ENCODE measurements at regions not wholly inside any gene's neighbourhood (a gene's known extent, or its start where the extent isn't known, plus 50 kb on each side); places are given as distances from the start of the nearest gene placed in this dataset.

GRCh38 chr20:51158226-51158625 lies 135.3 kb upstream of the KCNG1 start:
- DNase-seq (ENCODE audit: low read depth in 2 of 2), result no peak

GRCh38 chr20:51156041-51156982 lies 133.4 kb upstream of the KCNG1 start:
- no peak for DNase-seq (ENCODE audit: low read depth in 2 of 2)

- no peak for DNase-seq (ENCODE audit: low read depth in 2 of 2)
Observed at GRCh38 chr20:51154708-51155690, 132.1 kb upstream of the KCNG1 start.

GRCh38 chr20:51153867-51154707 lies 131.2 kb upstream of the KCNG1 start:
- DNase-seq (ENCODE audit: low read depth in 2 of 2), result no peak

GRCh38 chr20:51148941-51149340 lies 126.0 kb upstream of the KCNG1 start:
- DNase-seq (ENCODE audit: low read depth in 2 of 2), result no peak

- no peak for DNase-seq (ENCODE audit: low read depth in 2 of 2)
Observed at GRCh38 chr20:51144476-51144875, 121.6 kb upstream of the KCNG1 start.

GRCh38 chr20:51143652-51144051 lies 120.7 kb upstream of the KCNG1 start:
- no peak for DNase-seq (ENCODE audit: low read depth in 2 of 2)

GRCh38 chr20:51142448-51142847 lies 119.5 kb upstream of the KCNG1 start:
- DNase-seq (ENCODE audit: low read depth in 2 of 2), result no peak

- DNase-seq (ENCODE audit: low read depth in 2 of 2), result no peak
Observed at GRCh38 chr20:51140671-51141070, 117.8 kb upstream of the KCNG1 start.

GRCh38 chr20:51139891-51140290 lies 117.0 kb upstream of the KCNG1 start:
- no peak for DNase-seq (ENCODE audit: low read depth in 2 of 2)

GRCh38 chr20:51138576-51138975 lies 115.7 kb upstream of the KCNG1 start:
- DNase-seq (ENCODE audit: low read depth in 2 of 2), result no peak

- DNase-seq (ENCODE audit: low read depth in 2 of 2), result no peak
Observed at GRCh38 chr20:51137461-51137860, 114.6 kb upstream of the KCNG1 start.

- DNase-seq (ENCODE audit: low read depth in 2 of 2), result no peak
Observed at GRCh38 chr20:51135926-51136715, 113.2 kb upstream of the KCNG1 start.

GRCh38 chr20:51134405-51134804 lies 111.5 kb upstream of the KCNG1 start:
- DNase-seq (ENCODE audit: low read depth in 2 of 2), result no peak

GRCh38 chr20:51132279-51132678 lies 109.4 kb upstream of the KCNG1 start:
- DNase-seq (ENCODE audit: low read depth in 2 of 2), result no peak

GRCh38 chr20:51131811-51132210 lies 108.9 kb upstream of the KCNG1 start:
- DNase-seq (ENCODE audit: low read depth in 2 of 2), result no peak

- DNase-seq (ENCODE audit: low read depth in 2 of 2), result no peak
Observed at GRCh38 chr20:51129147-51129776, 106.4 kb upstream of the KCNG1 start.

- no peak for DNase-seq (ENCODE audit: low read depth in 2 of 2)
Observed at GRCh38 chr20:51128198-51128597, 105.3 kb upstream of the KCNG1 start.

- DNase-seq (ENCODE audit: low read depth in 2 of 2), result no peak
Observed at GRCh38 chr20:51127713-51128112, 104.8 kb upstream of the KCNG1 start.

GRCh38 chr20:51126337-51126736 lies 103.4 kb upstream of the KCNG1 start:
- DNase-seq (ENCODE audit: low read depth in 2 of 2), result no peak
